GM18909 (cell line): ENCODE measurements at regions not wholly inside any gene's neighbourhood (a gene's known extent, or its start where the extent isn't known, plus 50 kb on each side); places are given as distances from the start of the nearest gene placed in this dataset.
A peak's percentile ranks its signal among the peaks of the same experiment; 100 is the strongest.

Experiments used
- ATAC-seq: cut with Tn5 transposase; IDR thresholded peaks from one replicate; pipeline ENCODE4 v1.9.1; 2021; ENCODE audit warnings: mild to moderate bottlenecking; ENCODE audit not compliant: unreplicated experiment, poor library complexity

GRCh38 chr2:2935445-2936149 lies 442.0 kb downstream of the EIPR1 start:
- ATAC-seq: no peak

DNA sequence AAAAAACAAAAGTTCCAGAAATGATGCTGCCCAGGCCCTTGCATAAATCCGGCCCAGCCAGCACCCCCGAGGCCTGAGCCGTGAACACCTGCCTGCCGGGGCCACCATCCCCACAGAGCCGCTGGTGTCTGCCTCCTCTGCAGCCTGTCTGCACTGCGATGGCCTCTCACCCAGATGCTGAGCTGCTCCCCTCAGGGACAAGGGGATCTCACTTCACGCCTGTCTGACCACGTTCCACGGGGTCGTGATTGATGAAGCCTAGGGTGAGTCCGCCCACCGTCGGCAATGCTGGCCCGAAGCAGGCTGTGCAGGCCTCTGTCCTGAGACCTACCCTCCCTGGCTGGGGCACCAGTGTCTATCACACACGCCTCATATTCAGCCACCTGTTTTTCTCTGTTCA lies 444.2 kb downstream of the EIPR1 start:
- ATAC-seq: no peak

DNA sequence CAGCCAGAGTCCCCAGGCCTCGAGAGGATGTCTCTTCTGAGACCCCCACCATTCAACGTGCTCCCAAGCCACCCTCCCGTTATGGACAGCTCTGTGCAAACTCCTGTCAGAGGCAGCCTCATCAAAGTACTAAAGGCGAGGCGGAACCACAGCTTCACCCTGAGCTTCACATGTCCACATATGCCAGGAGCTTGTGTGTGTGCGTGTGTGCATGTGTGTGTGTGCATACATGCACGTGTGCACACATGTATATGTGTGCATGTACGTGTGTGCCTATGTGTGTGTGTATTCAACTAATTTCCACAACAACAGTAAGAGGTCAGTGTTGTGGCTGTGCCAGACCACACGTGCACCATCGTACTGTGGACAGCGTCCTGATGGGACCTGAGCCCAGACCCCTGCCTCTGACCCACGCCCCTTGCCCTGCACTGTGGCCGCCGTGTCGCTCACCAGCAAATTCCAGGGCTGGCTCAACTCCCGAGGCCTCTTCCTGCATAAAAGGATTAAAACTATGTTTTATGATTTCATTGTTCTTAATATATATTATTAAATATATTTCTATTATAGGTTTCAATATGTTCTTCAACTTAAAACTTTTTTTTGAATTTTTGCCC lies 444.8 kb downstream of the EIPR1 start:
- ATAC-seq: no peak

GRCh38 chr2:2932189-2932588 lies 445.4 kb downstream of the EIPR1 start:
- no peak for ATAC-seq

GRCh38 chr2:2931318-2932075 lies 446.1 kb downstream of the EIPR1 start:
- no peak for ATAC-seq

DNA sequence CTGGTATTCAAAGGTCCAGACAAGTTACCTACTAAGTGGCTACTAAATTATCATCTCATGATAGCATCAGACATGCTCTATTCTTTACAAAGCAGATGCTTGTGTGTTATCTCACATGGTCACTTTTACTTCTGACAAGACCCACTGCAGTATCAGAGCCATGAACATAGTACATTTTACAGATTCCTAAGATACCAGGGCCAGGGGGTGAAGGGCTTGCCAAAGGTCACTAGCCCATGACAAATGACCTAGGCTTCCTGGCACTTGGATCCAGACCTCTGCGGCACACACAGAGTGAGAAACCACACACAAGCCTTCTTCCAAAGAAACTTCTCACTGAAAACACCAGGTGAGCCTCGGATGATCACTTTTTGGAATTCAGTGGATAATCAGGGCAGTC lies 446.8 kb downstream of the EIPR1 start:
- ATAC-seq: no peak

GRCh38 chr2:2926858-2927175 lies 450.8 kb downstream of the EIPR1 start:
- ATAC-seq: peak; percentile 53

- peak; percentile 78 for ATAC-seq
Observed at GRCh38 chr2:2926009-2926857, 451.4 kb downstream of the EIPR1 start.

- ATAC-seq: no peak
Observed at GRCh38 chr2:2922156-2922555, 455.5 kb downstream of the EIPR1 start.

- ATAC-seq: no peak
Observed at GRCh38 chr2:2921011-2921720, 456.5 kb downstream of the EIPR1 start.

- no peak for ATAC-seq
Observed at GRCh38 chr2:2919574-2920365, 457.8 kb downstream of the EIPR1 start.

DNA sequence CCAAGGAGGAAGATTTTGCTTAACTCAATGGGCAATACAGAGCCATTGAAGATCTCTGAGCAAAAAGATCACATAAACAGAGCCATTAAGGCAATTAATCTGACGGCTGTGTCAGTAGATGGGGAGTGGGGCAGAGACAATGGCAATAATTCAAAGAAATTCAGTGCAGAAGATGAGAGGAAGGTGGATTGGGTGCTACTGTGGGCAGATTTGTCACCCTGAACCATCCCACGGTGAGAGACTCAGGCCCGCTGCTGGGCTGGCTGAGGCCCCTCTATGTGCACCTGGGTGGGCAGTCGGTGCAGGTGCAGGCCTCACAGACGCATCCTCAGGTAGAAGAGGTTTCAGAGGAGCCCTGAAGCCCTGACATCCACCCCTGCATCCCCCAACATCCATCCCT lies 458.6 kb downstream of the EIPR1 start:
- ATAC-seq: no peak

DNA sequence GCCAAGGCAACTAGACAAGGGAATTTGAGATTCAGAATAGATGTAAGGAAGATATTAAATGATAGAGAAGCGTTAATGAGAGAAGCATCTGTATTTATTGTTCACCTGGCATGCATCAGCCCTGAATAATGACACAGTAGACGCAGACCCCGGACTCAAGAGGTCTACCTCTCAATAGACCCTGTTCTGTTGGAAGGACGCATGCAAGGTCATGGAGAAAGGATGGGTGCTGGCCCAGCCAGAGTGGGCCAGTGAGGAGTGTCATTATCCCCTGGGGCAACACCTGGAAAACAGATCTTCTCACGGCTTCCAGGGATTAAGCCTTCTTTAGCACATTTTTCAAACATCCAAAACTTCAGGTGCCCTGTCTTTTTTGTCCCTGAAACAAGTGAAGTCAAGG lies 461.0 kb downstream of the EIPR1 start:
- no peak for ATAC-seq

DNA sequence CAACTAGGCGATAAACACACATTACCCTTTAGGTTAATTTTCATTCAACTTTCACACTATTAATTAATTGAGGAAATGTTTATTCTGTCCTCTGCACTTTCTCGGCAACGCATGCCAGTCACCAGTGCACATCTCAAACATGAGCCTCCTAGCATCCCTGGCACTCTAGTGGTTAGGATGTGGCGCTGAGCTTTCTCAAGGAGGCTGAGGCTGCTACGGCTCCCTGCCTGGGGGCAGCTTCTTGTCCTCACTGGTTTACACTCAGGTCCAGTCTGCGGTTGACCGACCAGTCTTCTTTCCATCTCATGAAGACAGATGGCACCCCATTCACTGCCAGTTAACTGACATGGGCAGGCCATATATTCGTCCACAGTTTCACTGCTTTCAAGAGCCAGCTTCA lies 463.4 kb downstream of the EIPR1 start:
- no peak for ATAC-seq

- no peak for ATAC-seq
Observed at GRCh38 chr2:2913601-2914120, 464.0 kb downstream of the EIPR1 start.

DNA sequence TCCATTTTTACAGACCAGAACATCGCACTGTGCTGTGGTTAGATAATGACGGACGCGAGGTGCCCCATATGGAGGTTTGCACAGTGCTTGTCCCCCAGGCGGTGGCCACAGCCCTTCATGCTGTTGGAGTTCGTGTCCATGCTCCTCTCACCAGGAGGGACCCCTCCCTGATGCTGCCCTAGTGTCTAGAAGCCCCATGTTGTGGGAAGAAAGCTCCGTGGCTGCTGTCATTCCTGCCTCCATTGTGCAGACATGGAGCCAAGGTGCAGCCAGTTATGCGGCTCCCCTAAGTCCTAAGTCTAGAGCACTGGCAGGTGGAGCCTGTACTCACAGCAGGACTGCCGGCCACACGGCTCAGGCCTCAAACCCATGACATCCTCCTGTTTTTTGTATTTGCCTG lies 464.9 kb downstream of the EIPR1 start:
- no peak for ATAC-seq

GRCh38 chr2:2912293-2912692 lies 465.3 kb downstream of the EIPR1 start:
- ATAC-seq: no peak

- ATAC-seq: no peak
Observed at GRCh38 chr2:2910259-2910658, 467.4 kb downstream of the EIPR1 start.
